Panc1 (cell line): ENCODE measurements at regions not wholly inside any gene's neighbourhood (a gene's known extent, or its start where the extent isn't known, plus 50 kb on each side); places are given as distances from the start of the nearest gene placed in this dataset.

Source experiments
- ATAC-seq: fragments of 200-7000 bp; cut with Tn5 transposase; 2 replicates; pipeline ENCODE4 v1.9.1; 2020; ENCODE audit warnings: mild to moderate bottlenecking, moderate library complexity
- BruUV-seq: library from RNA; stranded (reverse); fragments of 400-500 nt; replicated peaks from 2 replicates; lab custom pipeline; 2021; lab: Mats Ljungman, UMichigan
- CTCF ChIA-PET: fragments of 300-600 bp; sonication (Branson Sonifier 250); formaldehyde crosslinking; loops from one replicate; lab custom pipeline; 2022; ENCODE audit warnings: antibody characterized with exemption; lab: Charles Lee
- POLR2A ChIA-PET: fragments of 300-600 bp; sonication (Branson Sonifier 250); formaldehyde crosslinking; loops from one replicate; lab custom pipeline; 2022; ENCODE audit warnings: antibody characterized with exemption; lab: Charles Lee
- DNase-seq: peaks from one replicate; pipeline ENCODE4 v3.0.0-alpha.2; 2010; ENCODE audit warnings: low read depth, low spot score
- H3K27ac ChIP-seq: 2 replicates; pipeline ENCODE4 v1.5.1; 2011; ENCODE audit warnings: mild to moderate bottlenecking, low read length, inconsistent platforms
- H3K27me3 ChIP-seq: fragments of 200-500 bp; sonication (Bioruptor generic); 2 replicates; pipeline ENCODE4 v1.6.0; 2014; ENCODE audit warnings: low read length, inconsistent platforms; ENCODE audit not compliant: control insufficient read depth, insufficient read depth
- H3K36me3 ChIP-seq: fragments of 200-500 bp; sonication (Bioruptor generic); 2 replicates; pipeline ENCODE4 v1.5.1; 2014; ENCODE audit warnings: inconsistent platforms, mild to moderate bottlenecking, low read length, moderate library complexity; ENCODE audit not compliant: control insufficient read depth, insufficient read depth
- H3K4me1 ChIP-seq: 2 replicates; pipeline ENCODE4 v1.5.1; 2011; ENCODE audit warnings: inconsistent platforms, mild to moderate bottlenecking, low read length, moderate library complexity; ENCODE audit not compliant: control insufficient read depth, insufficient read depth
- H3K4me3 ChIP-seq, 2 experiments: 2 replicates each; pipeline ENCODE4 v1.5.1; 2011 to 2012; ENCODE audit warnings: low read depth in 2 of 2, low read length in 2 of 2, mild to moderate bottlenecking in 2 of 2, inconsistent platforms in 1 of 2, moderate library complexity in 1 of 2
- H3K9me3 ChIP-seq: fragments of 200-500 bp; sonication (Bioruptor generic); 2 replicates; pipeline ENCODE4 v1.5.1; 2014; ENCODE audit warnings: low read depth, mild to moderate bottlenecking, inconsistent platforms, low read length, moderate library complexity; ENCODE audit not compliant: control insufficient read depth, insufficient read depth
- POLR2AphosphoS5 ChIP-seq: IDR thresholded peaks from 2 replicates; pipeline ENCODE4 v1.6.1; 2012; ENCODE audit warnings: mild to moderate bottlenecking, low read depth, low read length, moderate library complexity
- SIN3A ChIP-seq: IDR thresholded peaks from 2 replicates; pipeline ENCODE4 v1.6.1; 2012; ENCODE audit warnings: low read depth, mild to moderate bottlenecking, low read length, moderate library complexity, borderline replicate concordance; ENCODE audit not compliant: insufficient read depth
- TCF7L2 ChIP-seq: IDR thresholded peaks from 2 replicates; pipeline ENCODE4 v1.6.1; 2011; ENCODE audit warnings: mild to moderate bottlenecking, low read depth, low read length, inconsistent platforms
- in situ Hi-C: cut with HindIII; loops from 2 replicates; pipeline ENCODE4 v1.10.0; 2016; ENCODE audit warnings: low sequenced_read_pairs, low pct_unique_long_range_greater_than_20kb
- intact Hi-C: fragments of 100-400 bp; cut with micrococcal nuclease; formaldehyde crosslinking; loops from one replicate; pipeline ENCODE4 v1.10.0; 2022; ENCODE audit not compliant: unreplicated experiment
- TF ChIP-seq, protein P1 (sequence below), 2 experiments: IDR thresholded peaks; 2 replicates each; pipeline ENCODE4 v1.6.1; 2011 to 2012; ENCODE audit warnings: low read depth in 2 of 2, control low read depth in 1 of 2, low read length in 1 of 2, mild to moderate bottlenecking in 1 of 2, moderate library complexity in 1 of 2; ENCODE audit not compliant: insufficient read depth in 1 of 2
- TF ChIP-seq, protein P2 (sequence below): fragments of 450-650 bp; IDR thresholded peaks from 2 replicates; pipeline ENCODE4 v1.5.1; 2017; ENCODE audit warnings: mild to moderate bottlenecking

DNA sequence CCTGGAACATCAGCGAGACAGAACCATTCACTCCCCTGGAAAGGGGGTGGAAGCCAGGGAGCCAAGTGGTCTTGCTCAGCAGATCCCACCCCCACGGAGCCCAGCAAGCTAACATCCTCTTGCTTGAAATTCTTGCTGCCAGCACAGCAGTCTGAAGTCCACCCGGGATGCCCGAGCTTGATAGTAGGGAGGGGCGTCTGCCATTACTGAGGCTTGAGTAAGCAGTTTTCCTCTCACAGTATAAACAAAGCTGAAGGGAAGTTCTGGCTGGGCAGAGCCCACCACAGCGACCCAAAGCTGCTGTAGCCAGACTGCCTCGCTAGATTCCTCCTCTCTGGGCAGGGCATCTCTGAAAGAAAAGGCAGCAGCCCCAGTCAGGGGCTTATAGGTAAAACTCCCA lies 764.8 kb upstream of the LUZP2 start:
- DNase-seq (no peak), ATAC-seq (no peak)
- intact Hi-C loops, result no loop called here
- Histone ChIP-seq H3K27ac (no peak overlapping the region), H3K4me1 (no peaks in the 10 kb centered on the region), H3K9me3 (no peaks in the 10 kb centered on the region), H3K36me3 (no peaks in the 10 kb centered on the region), H3K27me3 (no peaks in the 10 kb centered on the region), H3K4me3 (no peak overlapping the region)
- in situ Hi-C loops, result no loop called here
- CTCF ChIA-PET, result no interaction called here
- BruUV-seq, result no TSS peak
- POLR2A ChIA-PET, result no interaction called here
- TF ChIP-seq TCF7L2 (no peak), SIN3A (no peak), POLR2AphosphoS5 (no peak)
- TF ChIP-seq, protein P1, sequence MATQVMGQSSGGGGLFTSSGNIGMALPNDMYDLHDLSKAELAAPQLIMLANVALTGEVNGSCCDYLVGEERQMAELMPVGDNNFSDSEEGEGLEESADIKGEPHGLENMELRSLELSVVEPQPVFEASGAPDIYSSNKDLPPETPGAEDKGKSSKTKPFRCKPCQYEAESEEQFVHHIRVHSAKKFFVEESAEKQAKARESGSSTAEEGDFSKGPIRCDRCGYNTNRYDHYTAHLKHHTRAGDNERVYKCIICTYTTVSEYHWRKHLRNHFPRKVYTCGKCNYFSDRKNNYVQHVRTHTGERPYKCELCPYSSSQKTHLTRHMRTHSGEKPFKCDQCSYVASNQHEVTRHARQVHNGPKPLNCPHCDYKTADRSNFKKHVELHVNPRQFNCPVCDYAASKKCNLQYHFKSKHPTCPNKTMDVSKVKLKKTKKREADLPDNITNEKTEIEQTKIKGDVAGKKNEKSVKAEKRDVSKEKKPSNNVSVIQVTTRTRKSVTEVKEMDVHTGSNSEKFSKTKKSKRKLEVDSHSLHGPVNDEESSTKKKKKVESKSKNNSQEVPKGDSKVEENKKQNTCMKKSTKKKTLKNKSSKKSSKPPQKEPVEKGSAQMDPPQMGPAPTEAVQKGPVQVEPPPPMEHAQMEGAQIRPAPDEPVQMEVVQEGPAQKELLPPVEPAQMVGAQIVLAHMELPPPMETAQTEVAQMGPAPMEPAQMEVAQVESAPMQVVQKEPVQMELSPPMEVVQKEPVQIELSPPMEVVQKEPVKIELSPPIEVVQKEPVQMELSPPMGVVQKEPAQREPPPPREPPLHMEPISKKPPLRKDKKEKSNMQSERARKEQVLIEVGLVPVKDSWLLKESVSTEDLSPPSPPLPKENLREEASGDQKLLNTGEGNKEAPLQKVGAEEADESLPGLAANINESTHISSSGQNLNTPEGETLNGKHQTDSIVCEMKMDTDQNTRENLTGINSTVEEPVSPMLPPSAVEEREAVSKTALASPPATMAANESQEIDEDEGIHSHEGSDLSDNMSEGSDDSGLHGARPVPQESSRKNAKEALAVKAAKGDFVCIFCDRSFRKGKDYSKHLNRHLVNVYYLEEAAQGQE (IDR thresholded peaks at IDR 0.05; ENCODE audit: insufficient read depth in 1 of 2, low read depth in 2 of 2, low read length in 1 of 2), result no peak
- TF ChIP-seq, protein P2, sequence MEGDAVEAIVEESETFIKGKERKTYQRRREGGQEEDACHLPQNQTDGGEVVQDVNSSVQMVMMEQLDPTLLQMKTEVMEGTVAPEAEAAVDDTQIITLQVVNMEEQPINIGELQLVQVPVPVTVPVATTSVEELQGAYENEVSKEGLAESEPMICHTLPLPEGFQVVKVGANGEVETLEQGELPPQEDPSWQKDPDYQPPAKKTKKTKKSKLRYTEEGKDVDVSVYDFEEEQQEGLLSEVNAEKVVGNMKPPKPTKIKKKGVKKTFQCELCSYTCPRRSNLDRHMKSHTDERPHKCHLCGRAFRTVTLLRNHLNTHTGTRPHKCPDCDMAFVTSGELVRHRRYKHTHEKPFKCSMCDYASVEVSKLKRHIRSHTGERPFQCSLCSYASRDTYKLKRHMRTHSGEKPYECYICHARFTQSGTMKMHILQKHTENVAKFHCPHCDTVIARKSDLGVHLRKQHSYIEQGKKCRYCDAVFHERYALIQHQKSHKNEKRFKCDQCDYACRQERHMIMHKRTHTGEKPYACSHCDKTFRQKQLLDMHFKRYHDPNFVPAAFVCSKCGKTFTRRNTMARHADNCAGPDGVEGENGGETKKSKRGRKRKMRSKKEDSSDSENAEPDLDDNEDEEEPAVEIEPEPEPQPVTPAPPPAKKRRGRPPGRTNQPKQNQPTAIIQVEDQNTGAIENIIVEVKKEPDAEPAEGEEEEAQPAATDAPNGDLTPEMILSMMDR, result no peak

DNA sequence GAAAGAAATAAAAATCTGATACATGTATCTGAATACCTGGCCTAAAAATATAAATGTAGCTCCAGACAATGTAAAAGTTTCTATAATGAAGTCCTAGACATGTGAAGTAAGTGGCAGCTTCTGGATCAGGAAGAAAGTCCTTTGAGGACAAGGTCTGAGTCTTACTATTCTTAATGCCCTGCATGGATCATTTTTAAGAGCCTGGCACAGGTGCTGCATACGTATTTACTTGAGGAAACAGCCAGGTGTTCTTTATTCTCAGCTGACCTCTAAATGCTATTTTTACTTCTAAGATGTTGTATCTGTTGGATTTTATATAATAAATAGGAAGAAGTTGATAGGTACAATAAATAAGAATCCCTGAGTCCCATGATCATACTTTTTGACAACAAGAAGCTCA lies 750.0 kb upstream of the LUZP2 start:
- TF ChIP-seq POLR2AphosphoS5, result no peak
- TF ChIP-seq, protein P2, result no peak
- no peak for TF ChIP-seq SIN3A
- TF ChIP-seq, protein P1 (IDR thresholded peaks at IDR 0.05; ENCODE audit: insufficient read depth in 1 of 2, low read depth in 2 of 2, low read length in 1 of 2), result no peak
- TF ChIP-seq TCF7L2, result no peak
- H3K4me3 ChIP-seq, result no peak overlapping the region
- in situ Hi-C loops (no loop called here), intact Hi-C loops (no loop called here)
- no peaks in the 10 kb centered on the region for H3K36me3 ChIP-seq
- CTCF ChIA-PET, result no interaction called here
- POLR2A ChIA-PET, result interaction anchor here (0.5 kb wide), 1 partner anchor 11 kb away, joined by 3 read pairs; no protein-coding TSS in a partner anchor
- no peaks in the 10 kb centered on the region for H3K4me1 ChIP-seq
- no peaks in the 10 kb centered on the region for H3K27me3 ChIP-seq
- ATAC-seq, result no peak
- no peak overlapping the region for H3K27ac ChIP-seq
- H3K9me3 ChIP-seq, result no peaks in the 10 kb centered on the region
- no TSS peak for BruUV-seq
- DNase-seq, result no peak
